H1 (cell line): ENCODE measurements at regions not wholly inside any gene's neighbourhood (a gene's known extent, or its start where the extent isn't known, plus 50 kb on each side); places are given as distances from the start of the nearest gene placed in this dataset.

Experiments
- CTCF ChIA-PET: fragments of 300-600 bp; sonication (Branson Sonifier 250); formaldehyde crosslinking; loops from one replicate; lab custom pipeline; 2021; ENCODE audit not compliant: partially characterized antibody; lab: Charles Lee
- POLR2A ChIA-PET: fragments of 300-600 bp; sonication (Branson Sonifier 250); formaldehyde crosslinking; loops from one replicate; lab custom pipeline; 2021; ENCODE audit warnings: inconsistent platforms; ENCODE audit not compliant: partially characterized antibody; lab: Charles Lee
- DNase-seq, 2 experiments: peaks; one replicate each; pipeline versions ENCODE4 v3.0.0 to v3.0.0-alpha.2; 2010 to 2022; ENCODE audit warnings: low spot score in 2 of 2, low read depth in 1 of 2, mixed read lengths in 1 of 2
- FAIRE-seq: peaks from 2 replicates; lab custom pipeline; 2011; peaks lifted over from hg19 to GRCh38; lab: Jason Lieb, UNC
- H2AFZ ChIP-seq: 2 replicates; pipeline ENCODE4 v1.8.1; 2012; ENCODE audit warnings: low read length, inconsistent platforms
- H2AK5ac ChIP-seq: 2 replicates; pipeline ENCODE4 v1.6.1; 2013; ENCODE audit warnings: low read depth, low read length
- H2BK120ac ChIP-seq: replicated peaks from 2 replicates; pipeline ENCODE3; 2013; ENCODE audit warnings: low read depth, low read length, inconsistent platforms
- H2BK12ac ChIP-seq: 2 replicates; pipeline ENCODE4 v1.6.1; 2013; ENCODE audit warnings: low read depth, low read length
- H2BK15ac ChIP-seq: 2 replicates; pipeline ENCODE4 v1.6.1; 2013; ENCODE audit warnings: low read length
- H2BK20ac ChIP-seq: 2 replicates; pipeline ENCODE4 v1.6.1; 2013; ENCODE audit warnings: low read length
- H2BK5ac ChIP-seq: 2 replicates; pipeline ENCODE4 v1.6.1; 2013; ENCODE audit warnings: low read depth, low read length
- H3K14ac ChIP-seq: 2 replicates; pipeline ENCODE4 v1.6.1; 2013; ENCODE audit warnings: inconsistent platforms; ENCODE audit not compliant: insufficient read length
- H3K18ac ChIP-seq: 2 replicates; pipeline ENCODE4 v1.6.1; 2013; ENCODE audit warnings: low read length; ENCODE audit errors: extremely low read depth
- H3K23ac ChIP-seq: 2 replicates; pipeline ENCODE4 v1.6.1; 2013; ENCODE audit warnings: inconsistent platforms; ENCODE audit not compliant: insufficient read length
- H3K23me2 ChIP-seq: 2 replicates; pipeline ENCODE4 v1.6.1; 2013; ENCODE audit warnings: low read depth, low read length
- H3K27ac ChIP-seq: 2 replicates; pipeline ENCODE4 v1.6.1; 2011; ENCODE audit warnings: low read depth, low read length, inconsistent platforms
- H3K27me3 ChIP-seq, 4 experiments: replicated peaks in 1 of 4; 1 replicate in 1 of 4; 2 replicates in 3 of 4; pipeline versions ENCODE4 v1.6.1 to v1.8.1; 2011 to 2013; ENCODE audit warnings: low read length in 3 of 4, mild to moderate bottlenecking in 3 of 4, inconsistent platforms in 2 of 4, mixed read lengths in 2 of 4, moderate library complexity in 1 of 4; ENCODE audit not compliant: control insufficient read depth in 3 of 4, insufficient read depth in 3 of 4; ENCODE audit errors: extremely low read depth in 1 of 4
- H3K36me3 ChIP-seq, 4 experiments: 2 replicates each; pipeline versions ENCODE4 v1.6.1 to v1.8.1; 2011 to 2013; ENCODE audit warnings: mild to moderate bottlenecking in 4 of 4, low read length in 3 of 4, moderate library complexity in 2 of 4, control low read depth in 1 of 4, inconsistent platforms in 1 of 4; ENCODE audit not compliant: insufficient read depth in 4 of 4, control insufficient read depth in 2 of 4
- H3K4ac ChIP-seq: replicated peaks from 2 replicates; pipeline ENCODE3; 2013; ENCODE audit warnings: low read length, low read depth, mixed read lengths, inconsistent platforms; ENCODE audit not compliant: insufficient read length
- H3K4me1 ChIP-seq, 4 experiments: replicated peaks in 1 of 4; 1 replicate in 1 of 4; 2 replicates in 3 of 4; pipeline versions ENCODE4 v1.6.1 to v1.8.1; 2011 to 2013; ENCODE audit warnings: low read length in 3 of 4, inconsistent platforms in 2 of 4, mixed read lengths in 1 of 4; ENCODE audit not compliant: insufficient read depth in 4 of 4, control insufficient read depth in 3 of 4
- H3K4me2 ChIP-seq, 2 experiments: 2 replicates each; pipeline versions ENCODE4 v1.6.1 to v1.8.1; 2011 to 2013; ENCODE audit warnings: low read depth in 2 of 2, low read length in 2 of 2, control low read depth in 1 of 2, inconsistent platforms in 1 of 2, mild to moderate bottlenecking in 1 of 2; ENCODE audit not compliant: insufficient read depth in 1 of 2
- H3K4me3 ChIP-seq, 4 experiments: fragments of 200-600, 300-600 bp in 1 of 4; sonication (generic), shearing (Covaris generic), sonication (Bioruptor Twin) in 1 of 4; 2 replicates each; pipeline versions ENCODE4 v1.5.1 to v1.8.1; 2011 to 2016; ENCODE audit warnings: low read length in 4 of 4, low read depth in 3 of 4, control low read depth in 2 of 4, inconsistent platforms in 2 of 4, mild to moderate bottlenecking in 2 of 4, mixed read lengths in 1 of 4, moderate library complexity in 1 of 4; ENCODE audit not compliant: insufficient read depth in 2 of 4; ENCODE audit errors: extremely low read depth in 1 of 4
- H3K56ac ChIP-seq: replicated peaks from 2 replicates; pipeline ENCODE3; 2013; ENCODE audit warnings: low read depth, mild to moderate bottlenecking, mixed read lengths, low read length, inconsistent platforms; ENCODE audit not compliant: insufficient read length
- H3K79me1 ChIP-seq: 2 replicates; pipeline ENCODE4 v1.6.1; 2013; ENCODE audit warnings: low read depth, low read length, control low read depth
- H3K79me2 ChIP-seq, 2 experiments: 2 replicates each; pipeline versions ENCODE4 v1.6.1 to v1.8.1; 2012 to 2013; ENCODE audit warnings: low read length in 2 of 2, mild to moderate bottlenecking in 2 of 2, inconsistent platforms in 1 of 2; ENCODE audit not compliant: insufficient read depth in 2 of 2, control insufficient read depth in 1 of 2
- H3K9ac ChIP-seq, 4 experiments: replicated peaks in 1 of 4; 1 replicate in 1 of 4; 2 replicates in 3 of 4; pipeline versions ENCODE4 v1.6.1 to v1.8.1; 2011 to 2013; ENCODE audit warnings: low read depth in 3 of 4, low read length in 3 of 4, control low read depth in 2 of 4, mild to moderate bottlenecking in 2 of 4, moderate library complexity in 2 of 4, inconsistent platforms in 1 of 4; ENCODE audit errors: extremely low read depth in 1 of 4
- H3K9me3 ChIP-seq, 2 experiments: 2 replicates each; pipeline versions ENCODE4 v1.6.1 to v1.8.1; 2012 to 2013; ENCODE audit warnings: mild to moderate bottlenecking in 2 of 2, moderate library complexity in 2 of 2, control low read depth in 1 of 2, inconsistent platforms in 1 of 2, low read depth in 1 of 2, low read length in 1 of 2, mixed read lengths in 1 of 2; ENCODE audit not compliant: insufficient read depth in 2 of 2
- H4K20me1 ChIP-seq, 2 experiments: replicated peaks in 1 of 2; 2 replicates each; pipeline versions ENCODE3 to v1.8.1; 2011 to 2013; ENCODE audit warnings: inconsistent platforms in 2 of 2, low read length in 2 of 2, mild to moderate bottlenecking in 1 of 2; ENCODE audit not compliant: insufficient read depth in 2 of 2, control insufficient read depth in 1 of 2
- H4K5ac ChIP-seq: 2 replicates; pipeline ENCODE4 v1.6.1; 2013; ENCODE audit warnings: low read length, low read depth, mixed read lengths, inconsistent platforms; ENCODE audit not compliant: insufficient read length
- H4K8ac ChIP-seq: 2 replicates; pipeline ENCODE4 v1.8.0; 2013; ENCODE audit warnings: mild to moderate bottlenecking, moderate library complexity, low read length, inconsistent platforms; ENCODE audit not compliant: insufficient read depth; ENCODE audit errors: extremely low read depth
- H4K91ac ChIP-seq: replicated peaks from 2 replicates; pipeline ENCODE3; 2013; ENCODE audit warnings: low read length, mixed read lengths, inconsistent platforms; ENCODE audit not compliant: insufficient read length
- CEBPB ChIP-seq: IDR thresholded peaks from 2 replicates; pipeline ENCODE4 v1.6.1; 2012; ENCODE audit warnings: low read depth, low read length
- SP2 ChIP-seq: IDR thresholded peaks from 2 replicates; pipeline ENCODE4 v1.6.1; 2012; ENCODE audit warnings: mild to moderate bottlenecking, low read length, inconsistent platforms
- whole genome bisulfite sequencing, 2 experiments: shearing (Covaris generic) in 1 of 2; methylation state at CpG; one replicate each; pipeline versions ENCODE4 v1.1.6 to v1.1.7; 2013 to 2015; ENCODE audit warnings: low lambda C conversion rate in 2 of 2, mixed read lengths in 2 of 2, inconsistent platforms in 1 of 2, low coverage in 1 of 2, missing lambda C conversion rate in 1 of 2; ENCODE audit not compliant: insufficient replicate concordance in 2 of 2, insufficient coverage in 1 of 2, insufficient read length in 1 of 2; ENCODE audit errors: extremely low coverage in 1 of 2, missing lambda C conversion rate in 1 of 2; 5-methylcytosine and 5-hydroxymethylcytosine counted together

DNA sequence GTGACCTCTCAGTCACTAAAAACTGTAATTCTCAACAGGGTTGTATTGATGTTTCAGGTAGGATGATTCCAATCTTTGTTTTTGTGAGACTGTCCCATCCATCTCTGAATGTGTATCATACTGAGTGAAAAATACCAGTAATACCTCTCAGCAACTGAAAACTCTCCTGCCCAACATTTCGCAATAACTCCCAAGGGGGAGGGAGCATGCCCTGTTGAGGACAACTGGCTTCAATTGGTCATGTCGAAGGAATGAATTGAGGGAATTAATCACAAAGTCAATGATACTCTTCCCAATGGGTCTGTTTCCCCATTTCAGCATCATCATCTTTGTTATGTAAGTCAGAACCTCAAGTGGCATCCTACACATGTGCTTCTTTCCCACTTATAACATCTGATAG is 102.4 kb upstream of the E2F7 start:
- Histone ChIP-seq H2AK5ac (no peak overlapping the region), H3K23ac (no peak overlapping the region), H4K20me1 (no peaks in the 10 kb centered on the region), H3K56ac (no peak overlapping the region), H2BK5ac (no peak overlapping the region), H3K4me2 (no peak overlapping the region), H3K27ac (no peak overlapping the region), H3K14ac (no peak overlapping the region), H3K23me2 (no peaks in the 10 kb centered on the region), H3K4me3 (no peak overlapping the region), H3K36me3 (no peaks in the 10 kb centered on the region), H3K4ac (no peak overlapping the region), H4K5ac (no peak overlapping the region), H2BK12ac (no peak overlapping the region), H3K18ac (no peak overlapping the region), H3K79me1 (no peaks in the 10 kb centered on the region), H3K27me3 (no peaks in the 10 kb centered on the region), H4K8ac (no peak overlapping the region), H3K9ac (no peak overlapping the region), H2AFZ (no peak overlapping the region), H2BK15ac (no peak overlapping the region), H3K9me3 (no peaks in the 10 kb centered on the region), H2BK20ac (no peak overlapping the region), H2BK120ac (no peak overlapping the region), H3K79me2 (no peaks in the 10 kb centered on the region), H4K91ac (no peak overlapping the region), H3K4me1 (no peaks in the 10 kb centered on the region)
- CTCF ChIA-PET = interaction anchor here (1.3 kb wide), 1 partner anchor 8 kb away, joined by 4 read pairs; no protein-coding TSS in a partner anchor
- POLR2A ChIA-PET = no interaction called here
- no peak for DNase-seq
- TF ChIP-seq SP2 = no peak
- TF ChIP-seq CEBPB = peak; percentile 82
- peak; percentile 13 for FAIRE-seq
- 86% methylated on average over 2 of the region's 2 CpGs; no CpG with 5 or more reads in 1 of the 2 experiments for WGBS, 2 experiments
